Glutamatergic neuron (in vitro differentiated cells): ENCODE measurements at regions not wholly inside any gene's neighbourhood (a gene's known extent, or its start where the extent isn't known, plus 50 kb on each side); places are given as distances from the start of the nearest gene placed in this dataset.
"Not testable (repeated sequence)": the region's sequence is repeated elsewhere in the genome, so short reads cannot be mapped to it uniquely, and the experiment has no call there.

Source experiments
- DNase-seq: peaks from one replicate; pipeline ENCODE4 v3.0.0; 2022
- H3K27ac Mint-ChIP-seq: one replicate; pipeline ENCODE4 v1.8.0; 2020; ENCODE audit warnings: mild to moderate bottlenecking, mixed read lengths, inconsistent platforms; ENCODE audit not compliant: unreplicated experiment
- H3K27me3 Mint-ChIP-seq: one replicate; pipeline ENCODE4 v1.8.0; 2020; ENCODE audit warnings: mild to moderate bottlenecking, moderate library complexity, mixed read lengths, inconsistent platforms; ENCODE audit not compliant: unreplicated experiment
- H3K36me3 Mint-ChIP-seq: one replicate; pipeline ENCODE4 v1.8.0; 2020; ENCODE audit warnings: mild to moderate bottlenecking, mixed read lengths, inconsistent platforms; ENCODE audit not compliant: unreplicated experiment
- H3K4me1 Mint-ChIP-seq: one replicate; pipeline ENCODE4 v1.8.0; 2020; ENCODE audit warnings: mild to moderate bottlenecking, low read depth, mixed read lengths, inconsistent platforms; ENCODE audit not compliant: unreplicated experiment
- H3K4me3 Mint-ChIP-seq: one replicate; pipeline ENCODE4 v1.8.0; 2020; ENCODE audit warnings: mild to moderate bottlenecking, mixed read lengths, inconsistent platforms; ENCODE audit not compliant: unreplicated experiment
- H3K9me3 Mint-ChIP-seq: one replicate; pipeline ENCODE4 v1.8.0; 2020; ENCODE audit warnings: mild to moderate bottlenecking, moderate library complexity, mixed read lengths, inconsistent platforms; ENCODE audit not compliant: unreplicated experiment
- CTCF ChIP-seq: fragments of 200-600 bp; sonication (generic); IDR thresholded peaks from one replicate; pipeline ENCODE4 v1.5.0; 2021; ENCODE audit not compliant: partially characterized antibody, unreplicated experiment

- Mint-ChIP-seq H3K4me1 (no peaks in the 10 kb centered on the region), H3K9me3 (peaks cover 1% of the 10 kb centered on the region), H3K27me3 (no peaks in the 10 kb centered on the region), H3K4me3 (no peak overlapping the region), H3K36me3 (no peaks in the 10 kb centered on the region), H3K27ac (no peak overlapping the region)
- TF ChIP-seq CTCF = no peak
- DNase-seq = no peak
Measured at GRCh38 chr13:87235621-87236020, 435.6 kb upstream of the SLITRK5 start.

- Mint-ChIP-seq H3K27ac (no peak overlapping the region), H3K4me1 (no peaks in the 10 kb centered on the region), H3K9me3 (no peaks in the 10 kb centered on the region), H3K36me3 (no peaks in the 10 kb centered on the region), H3K27me3 (peaks cover 2% of the 10 kb centered on the region), H3K4me3 (no peak overlapping the region)
- no peak for TF ChIP-seq CTCF
- DNase-seq = no peak
Measured at GRCh38 chr13:87244256-87244890, 426.8 kb upstream of the SLITRK5 start.

- H3K4me1 Mint-ChIP-seq, H3K27ac Mint-ChIP-seq, H3K9me3 Mint-ChIP-seq, H3K4me3 Mint-ChIP-seq, H3K27me3 Mint-ChIP-seq, DNase-seq, H3K36me3 Mint-ChIP-seq: not testable (repeated sequence)
Measured at GRCh38 chr13:87249847-87250246, 421.3 kb upstream of the SLITRK5 start.

GRCh38 chr13:87255394-87255793 lies 415.8 kb upstream of the SLITRK5 start:
- no peak overlapping the region for H3K4me3 Mint-ChIP-seq
- H3K9me3 Mint-ChIP-seq = peaks cover 1% of the 10 kb centered on the region
- no peak for TF ChIP-seq CTCF
- no peak overlapping the region for H3K27ac Mint-ChIP-seq
- no peaks in the 10 kb centered on the region for H3K27me3 Mint-ChIP-seq
- no peak for DNase-seq
- no peaks in the 10 kb centered on the region for H3K36me3 Mint-ChIP-seq
- H3K4me1 Mint-ChIP-seq = no peaks in the 10 kb centered on the region

GRCh38 chr13:87259479-87260083 lies 411.6 kb upstream of the SLITRK5 start:
- H3K9me3 Mint-ChIP-seq = peaks cover 1% of the 10 kb centered on the region
- no peaks in the 10 kb centered on the region for H3K36me3 Mint-ChIP-seq

More at GRCh38 chr13:87259479-87260083, 411.6 kb upstream of the SLITRK5 start:
- DNase-seq = peak; percentile 47
- peak; percentile 35 for TF ChIP-seq CTCF
- Mint-ChIP-seq H3K27ac (no peak overlapping the region), H3K27me3 (no peaks in the 10 kb centered on the region), H3K4me3 (no peak overlapping the region), H3K4me1 (no peaks in the 10 kb centered on the region)
